Astrocyte (in vitro differentiated cells and primary cell): ENCODE measurements at regions not wholly inside any gene's neighbourhood (a gene's known extent, or its start where the extent isn't known, plus 50 kb on each side); places are given as distances from the start of the nearest gene placed in this dataset.

Experiments used
- CTCF ChIP-seq: IDR thresholded peaks from 2 replicates; pipeline ENCODE4 v1.5.1; 2011; ENCODE audit warnings: low read depth, mild to moderate bottlenecking, inconsistent platforms, low read length, moderate library complexity; ENCODE audit not compliant: insufficient read depth
- EZH2 ChIP-seq: IDR thresholded peaks from 2 replicates; pipeline ENCODE4 v1.6.1; 2012; ENCODE audit warnings: mild to moderate bottlenecking, low read length, inconsistent platforms; ENCODE audit not compliant: insufficient read depth

GRCh38 chr7:130804220-130804619 lies 70.2 kb upstream of the KLF14 start:
- TF ChIP-seq CTCF (no peak), EZH2 (no peak)
